Adipocyte (in vitro differentiated cells): ENCODE measurements at regions not wholly inside any gene's neighbourhood (a gene's known extent, or its start where the extent isn't known, plus 50 kb on each side); places are given as distances from the start of the nearest gene placed in this dataset.
"Not testable (repeated sequence)": the region's sequence is repeated elsewhere in the genome, so short reads cannot be mapped to it uniquely, and the experiment has no call there.

ENCODE experiments used
- DNase-seq: peaks from one replicate; pipeline ENCODE4 v3.0.0-alpha.2; 2015; ENCODE audit warnings: low read depth
- H3K27me3 ChIP-seq: replicated peaks from 2 replicates; pipeline ENCODE4 v1.7.0; 2013; ENCODE audit warnings: mild to moderate bottlenecking, low read length, moderate library complexity; ENCODE audit not compliant: control insufficient read depth, insufficient read depth
- H3K36me3 ChIP-seq: 2 replicates; pipeline ENCODE4 v1.7.0; 2013; ENCODE audit warnings: low read length, mild to moderate bottlenecking, moderate library complexity; ENCODE audit not compliant: control insufficient read depth, insufficient read depth, severe bottlenecking
- H3K4me1 ChIP-seq: 2 replicates; pipeline ENCODE4 v1.7.0; 2013; ENCODE audit warnings: mild to moderate bottlenecking, low read length, moderate library complexity; ENCODE audit not compliant: control insufficient read depth, insufficient read depth
- H3K4me3 ChIP-seq: 2 replicates; pipeline ENCODE4 v1.7.0; 2013; ENCODE audit warnings: mild to moderate bottlenecking, low read length, moderate library complexity
- H3K9ac ChIP-seq: 2 replicates; pipeline ENCODE4 v1.7.0; 2013; ENCODE audit warnings: mild to moderate bottlenecking, low read length, moderate library complexity
- H3K9me3 ChIP-seq: 2 replicates; pipeline ENCODE4 v1.7.0; 2013; ENCODE audit warnings: mild to moderate bottlenecking, low read length, moderate library complexity; ENCODE audit not compliant: control insufficient read depth

GRCh38 chr3:10648181-10648580 is 142.8 kb upstream of the ATP2B2 start:
- H3K4me1 ChIP-seq, result no peaks in the 10 kb centered on the region
- H3K4me3 ChIP-seq, result no peak overlapping the region
- H3K36me3 ChIP-seq, result no peaks in the 10 kb centered on the region
- no peaks in the 10 kb centered on the region for H3K9me3 ChIP-seq
- H3K9ac ChIP-seq, result no peak overlapping the region
- peaks cover 10% of the 10 kb centered on the region for H3K27me3 ChIP-seq
- DNase-seq, result no peak

- H3K9me3 ChIP-seq, H3K4me3 ChIP-seq, H3K4me1 ChIP-seq, DNase-seq, H3K36me3 ChIP-seq, H3K9ac ChIP-seq: not testable (repeated sequence)
- H3K27me3 ChIP-seq, result peaks cover 18% of the 10 kb centered on the region
These were observed 144.1 kb upstream of the ATP2B2 start for GRCh38 chr3:10649463-10649862.

GRCh38 chr3:10651506-10651905 is 146.1 kb upstream of the ATP2B2 start:
- Histone ChIP-seq H3K36me3 (no peaks in the 10 kb centered on the region), H3K9me3 (no peaks in the 10 kb centered on the region), H3K27me3 (peaks cover 26% of the 10 kb centered on the region), H3K9ac (no peak overlapping the region), H3K4me3 (no peak overlapping the region), H3K4me1 (no peaks in the 10 kb centered on the region)
- DNase-seq, result no peak

GRCh38 chr3:10653241-10653640 is 147.9 kb upstream of the ATP2B2 start:
- Histone ChIP-seq H3K27me3 (peaks cover 29% of the 10 kb centered on the region), H3K9ac (no peak overlapping the region), H3K4me3 (no peak overlapping the region), H3K36me3 (no peaks in the 10 kb centered on the region), H3K4me1 (no peaks in the 10 kb centered on the region), H3K9me3 (no peaks in the 10 kb centered on the region)
- no peak for DNase-seq

GRCh38 chr3:10653866-10654611 is 148.7 kb upstream of the ATP2B2 start:
- Histone ChIP-seq H3K4me1 (no peaks in the 10 kb centered on the region), H3K4me3 (no peak overlapping the region), H3K9ac (no peak overlapping the region), H3K9me3 (no peaks in the 10 kb centered on the region), H3K27me3 (peaks cover 29% of the 10 kb centered on the region), H3K36me3 (no peaks in the 10 kb centered on the region)
- DNase-seq, result no peak

GRCh38 chr3:10655105-10655504 is 149.7 kb upstream of the ATP2B2 start:
- H3K4me1 ChIP-seq, result no peaks in the 10 kb centered on the region
- no peaks in the 10 kb centered on the region for H3K36me3 ChIP-seq
- H3K27me3 ChIP-seq, result peaks cover 29% of the 10 kb centered on the region
- no peak overlapping the region for H3K9ac ChIP-seq
- no peak for DNase-seq
- no peaks in the 10 kb centered on the region for H3K9me3 ChIP-seq
- no peak overlapping the region for H3K4me3 ChIP-seq

- not testable (repeated sequence) for H3K9ac ChIP-seq, DNase-seq, H3K36me3 ChIP-seq, H3K9me3 ChIP-seq, H3K4me3 ChIP-seq, H3K4me1 ChIP-seq
- H3K27me3 ChIP-seq, result peaks cover 26% of the 10 kb centered on the region
These were observed 152.0 kb upstream of the ATP2B2 start for GRCh38 chr3:10657339-10657738.

- no peak for DNase-seq
- Histone ChIP-seq H3K9me3 (no peaks in the 10 kb centered on the region), H3K27me3 (peaks cover 64% of the 10 kb centered on the region), H3K4me3 (no peak overlapping the region), H3K9ac (no peak overlapping the region), H3K4me1 (no peaks in the 10 kb centered on the region), H3K36me3 (no peaks in the 10 kb centered on the region)
These were observed 150.4 kb upstream of the SLC6A11 start for GRCh38 chr3:10665592-10665991.

- Histone ChIP-seq H3K9ac (no peak overlapping the region), H3K27me3 (peaks cover 73% of the 10 kb centered on the region), H3K36me3 (no peaks in the 10 kb centered on the region), H3K4me3 (no peak overlapping the region), H3K9me3 (no peaks in the 10 kb centered on the region), H3K4me1 (no peaks in the 10 kb centered on the region)
- DNase-seq, result no peak
These were observed 149.4 kb upstream of the SLC6A11 start for GRCh38 chr3:10666621-10667020.

- no peak overlapping the region for H3K9ac ChIP-seq
- no peaks in the 10 kb centered on the region for H3K36me3 ChIP-seq
- H3K4me3 ChIP-seq, result no peak overlapping the region
- H3K27me3 ChIP-seq, result peaks cover 73% of the 10 kb centered on the region
- DNase-seq, result no peak
- H3K9me3 ChIP-seq, result no peaks in the 10 kb centered on the region
- no peaks in the 10 kb centered on the region for H3K4me1 ChIP-seq
These were observed 148.8 kb upstream of the SLC6A11 start for GRCh38 chr3:10667269-10667668.

GRCh38 chr3:10667901-10668476 is 148.0 kb upstream of the SLC6A11 start:
- no peak for DNase-seq
- Histone ChIP-seq H3K9ac (no peak overlapping the region), H3K27me3 (peaks cover 74% of the 10 kb centered on the region)

More at GRCh38 chr3:10667901-10668476, 148.0 kb upstream of the SLC6A11 start:
- H3K36me3 ChIP-seq, result no peaks in the 10 kb centered on the region
- no peaks in the 10 kb centered on the region for H3K4me1 ChIP-seq
- H3K9me3 ChIP-seq, result no peaks in the 10 kb centered on the region
- no peak overlapping the region for H3K4me3 ChIP-seq
